Activated T-cell treated with anti-CD3 and anti-CD28 coated beads, Interleukin-2, amount 50 U/mL, for 72 hours (primary cell): ENCODE measurements at regions not wholly inside any gene's neighbourhood (a gene's known extent, or its start where the extent isn't known, plus 50 kb on each side); places are given as distances from the start of the nearest gene placed in this dataset.

ENCODE experiments used
- ATAC-seq, 2 donors: fragments of 150-1000 bp; cut with Tn5 transposase; replicated peaks in 1 of 2; 2 replicates each; pipeline ENCODE4 v1.10.0; 2021; ENCODE audit warnings: moderate library complexity in 2 of 2, mild to moderate bottlenecking in 1 of 2
- DNase-seq, 2 donors: peaks; one replicate each; pipeline ENCODE4 v3.0.0; 2021 to 2022; ENCODE audit warnings: mixed read lengths in 1 of 2
- H3K27ac Mint-ChIP-seq: one replicate; pipeline ENCODE4 v1.8.0; 2022; ENCODE audit warnings: mild to moderate bottlenecking, moderate library complexity, mixed read lengths
- H3K27me3 Mint-ChIP-seq: one replicate; pipeline ENCODE4 v1.8.0; 2022; ENCODE audit warnings: low read depth, mixed read lengths
- H3K36me3 Mint-ChIP-seq, 2 donors: one replicate each; pipeline ENCODE4 v1.8.0; 2022; ENCODE audit warnings: mixed read lengths in 2 of 2, mild to moderate bottlenecking in 1 of 2; ENCODE audit not compliant: insufficient read depth in 2 of 2
- H3K4me1 Mint-ChIP-seq: one replicate; pipeline ENCODE4 v1.8.0; 2022; ENCODE audit warnings: low read depth, mixed read lengths
- H3K4me3 Mint-ChIP-seq, 2 donors: one replicate each; pipeline ENCODE4 v1.8.0; 2022; ENCODE audit warnings: mild to moderate bottlenecking in 2 of 2, mixed read lengths in 2 of 2, moderate library complexity in 2 of 2
- H3K9me3 Mint-ChIP-seq, 2 donors: one replicate each; pipeline ENCODE4 v1.8.0; 2022; ENCODE audit warnings: mixed read lengths in 2 of 2

DNA sequence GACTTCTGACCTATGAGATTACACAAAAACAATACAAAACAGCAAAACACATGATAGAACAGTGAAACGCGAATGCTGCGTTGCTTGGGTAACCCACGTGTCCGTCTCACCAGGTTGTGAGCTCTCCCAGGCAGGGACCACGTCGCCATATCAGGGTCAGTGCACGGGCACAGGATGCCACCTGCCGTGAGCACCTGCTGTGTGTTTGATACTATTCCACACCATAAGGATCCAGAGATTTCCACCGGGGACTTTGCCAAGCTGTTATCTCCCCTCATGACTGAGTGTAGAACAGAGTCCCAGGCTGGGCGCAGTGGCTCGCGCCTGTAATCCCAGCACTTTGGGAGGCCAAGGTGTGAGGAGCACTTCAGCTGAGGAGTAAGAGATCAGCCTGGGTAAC, 288.0 kb downstream of the BMP7 start:
- no peak for ATAC-seq
- H3K4me1 Mint-ChIP-seq, result no peaks in the 10 kb centered on the region

DNA sequence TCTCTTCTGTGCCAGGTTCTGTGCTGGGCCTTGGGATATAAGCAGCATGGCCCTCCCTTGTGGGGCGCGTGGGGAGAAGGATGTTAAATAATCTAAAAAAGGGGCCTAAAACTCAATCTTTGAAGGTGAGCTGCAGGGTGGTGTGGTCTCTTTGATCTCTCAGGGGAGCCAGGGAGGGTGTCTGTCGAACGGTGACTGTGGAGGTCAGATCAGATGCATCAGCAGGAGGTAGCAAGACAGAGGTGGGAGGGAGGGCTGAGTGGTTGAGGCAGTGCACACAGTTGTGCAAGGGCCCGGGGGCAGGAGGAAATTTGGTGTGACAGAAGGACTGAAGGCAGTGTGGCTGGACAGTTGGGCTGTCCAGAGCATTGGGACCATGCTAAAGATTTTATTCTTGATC, 287.3 kb downstream of the BMP7 start:
- peaks cover 27% of the 10 kb centered on the region for H3K27me3 Mint-ChIP-seq
- H3K36me3 Mint-ChIP-seq, result no peaks in the 10 kb centered on the region
- H3K4me3 Mint-ChIP-seq, result no peak overlapping the region
- DNase-seq (no peak), ATAC-seq (no peak)
- H3K9me3 Mint-ChIP-seq, result peaks cover under 1% of the 10 kb centered on the region in 2 donors
- no peak overlapping the region for H3K27ac Mint-ChIP-seq
- no peaks in the 10 kb centered on the region for H3K4me1 Mint-ChIP-seq

More for the DNA sequence above, 288.0 kb downstream of the BMP7 start:
- no peak for DNase-seq
- H3K27me3 Mint-ChIP-seq, result peaks cover 33% of the 10 kb centered on the region
- no peaks in the 10 kb centered on the region for H3K9me3 Mint-ChIP-seq
- no peak overlapping the region for H3K27ac Mint-ChIP-seq
- no peaks in the 10 kb centered on the region for H3K36me3 Mint-ChIP-seq
- H3K4me3 Mint-ChIP-seq, result no peak overlapping the region

DNA sequence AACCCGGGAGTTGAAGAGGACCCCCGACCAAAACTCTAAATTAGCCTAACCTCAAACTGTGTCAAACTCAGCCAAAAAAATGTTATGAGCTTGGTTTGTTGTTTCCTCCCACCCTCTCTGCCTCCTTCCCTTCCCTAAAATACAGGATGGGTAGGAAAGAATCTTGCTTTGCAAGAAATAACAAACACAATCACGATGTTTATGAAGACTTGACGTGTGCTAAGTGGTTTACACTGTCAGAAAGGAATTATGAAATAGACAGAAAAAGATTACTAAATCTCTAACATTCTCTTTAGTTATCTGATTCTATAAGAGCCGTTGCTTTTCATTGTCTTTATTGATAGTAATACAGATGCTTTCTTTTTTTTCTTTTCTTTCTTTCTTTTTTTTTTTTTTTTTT, 285.1 kb downstream of the BMP7 start:
- ATAC-seq (no peak), DNase-seq (no peak)
- Mint-ChIP-seq H3K36me3 (peaks cover 0 to 1% of the 10 kb centered on the region in 2 donors), H3K27me3 (peaks cover 7% of the 10 kb centered on the region), H3K27ac (no peak overlapping the region), H3K4me3 (no peak overlapping the region), H3K4me1 (no peaks in the 10 kb centered on the region), H3K9me3 (peaks cover 3 to 8% of the 10 kb centered on the region in 2 donors)

DNA sequence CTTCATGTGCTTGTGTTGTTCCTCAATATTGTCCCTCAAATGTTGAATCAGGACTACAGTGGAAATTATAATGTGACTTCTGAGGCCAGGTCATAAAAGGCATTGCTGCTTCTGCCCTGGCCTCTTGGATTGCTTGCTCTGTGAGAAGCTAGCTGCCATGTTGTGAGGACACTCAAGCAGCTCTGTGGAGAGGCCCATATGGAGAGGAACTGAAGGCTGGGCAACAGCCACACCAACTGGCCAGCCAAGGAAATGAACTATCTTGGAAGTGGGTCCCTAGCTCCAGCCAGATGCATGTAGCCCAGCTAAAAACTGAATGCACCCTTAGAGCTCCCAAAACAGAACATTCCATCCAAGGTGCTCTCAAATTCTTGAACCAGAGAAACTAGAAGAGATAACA, 282.6 kb downstream of the BMP7 start:
- H3K27ac Mint-ChIP-seq, result no peak overlapping the region
- H3K36me3 Mint-ChIP-seq, result peaks cover 0 to 1% of the 10 kb centered on the region in 2 donors

DNA sequence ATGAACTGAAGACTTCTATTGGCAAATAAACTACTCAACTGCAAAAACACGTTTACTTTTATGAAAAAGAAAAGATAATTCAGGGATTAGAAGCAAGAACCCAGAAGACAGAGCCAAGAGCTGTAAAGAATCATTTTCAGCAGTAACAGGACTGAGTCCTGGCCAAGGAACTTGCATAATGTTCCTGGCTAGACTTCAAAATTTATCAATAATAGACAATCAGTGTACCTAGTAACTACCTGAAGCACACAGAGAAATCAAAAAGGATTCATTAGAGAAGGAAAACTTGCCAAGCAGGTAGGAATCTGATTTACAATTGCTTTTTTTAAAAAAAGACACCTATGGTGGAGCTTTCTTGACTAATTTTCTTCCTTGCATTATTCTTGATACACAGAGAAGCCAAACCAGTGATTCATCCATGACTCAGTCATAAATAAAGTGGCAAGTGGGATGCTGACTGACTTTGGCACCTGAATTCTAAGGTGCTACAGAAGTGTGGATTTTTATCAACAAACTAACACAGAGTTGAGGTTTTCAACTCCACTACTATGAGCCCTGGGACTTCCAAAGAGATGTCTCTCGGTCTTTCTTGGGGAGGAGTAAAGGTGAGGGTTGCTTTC, 281.3 kb downstream of the BMP7 start:
- H3K27ac Mint-ChIP-seq, result no peak overlapping the region
- no peaks in the 10 kb centered on the region for H3K27me3 Mint-ChIP-seq
- DNase-seq, result no peak
- H3K4me3 Mint-ChIP-seq, result no peak overlapping the region
- no peaks in the 10 kb centered on the region for H3K4me1 Mint-ChIP-seq
- H3K36me3 Mint-ChIP-seq, result peaks cover 0 to 1% of the 10 kb centered on the region in 2 donors
- H3K9me3 Mint-ChIP-seq, result peaks cover 3 to 8% of the 10 kb centered on the region in 2 donors
- no peak for ATAC-seq

More for the DNA sequence above, 282.6 kb downstream of the BMP7 start:
- ATAC-seq (no peak), DNase-seq (no peak)
- H3K27me3 Mint-ChIP-seq, result no peaks in the 10 kb centered on the region
- peaks cover 3 to 8% of the 10 kb centered on the region in 2 donors for H3K9me3 Mint-ChIP-seq
- no peak overlapping the region for H3K4me3 Mint-ChIP-seq
- H3K4me1 Mint-ChIP-seq, result no peaks in the 10 kb centered on the region

DNA sequence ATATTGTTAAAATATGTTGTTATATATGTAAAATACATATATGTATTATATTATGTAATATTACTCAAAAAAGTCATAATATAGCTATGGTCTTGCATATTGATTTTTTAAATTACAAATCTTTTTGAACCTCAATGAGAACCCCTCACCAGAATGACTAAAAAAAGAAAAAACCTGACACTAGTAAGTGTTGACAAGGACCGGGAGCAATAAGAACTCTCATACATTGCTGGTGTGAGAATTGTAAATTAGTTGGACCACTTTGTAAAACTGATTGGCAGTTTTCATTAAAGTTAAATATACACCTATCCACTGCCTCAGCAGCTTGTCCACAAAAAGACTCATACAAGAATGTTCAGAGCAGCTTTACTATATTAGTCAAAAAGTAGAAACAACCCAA, 280.0 kb downstream of the BMP7 start:
- no peak overlapping the region for H3K27ac Mint-ChIP-seq
- H3K4me3 Mint-ChIP-seq, result no peak overlapping the region
- H3K27me3 Mint-ChIP-seq, result peaks cover 8% of the 10 kb centered on the region
- peaks cover 3 to 8% of the 10 kb centered on the region in 2 donors for H3K9me3 Mint-ChIP-seq
- H3K36me3 Mint-ChIP-seq, result peaks cover 0 to 1% of the 10 kb centered on the region in 2 donors
- DNase-seq (no peak), ATAC-seq (no peak)
- no peaks in the 10 kb centered on the region for H3K4me1 Mint-ChIP-seq

DNA sequence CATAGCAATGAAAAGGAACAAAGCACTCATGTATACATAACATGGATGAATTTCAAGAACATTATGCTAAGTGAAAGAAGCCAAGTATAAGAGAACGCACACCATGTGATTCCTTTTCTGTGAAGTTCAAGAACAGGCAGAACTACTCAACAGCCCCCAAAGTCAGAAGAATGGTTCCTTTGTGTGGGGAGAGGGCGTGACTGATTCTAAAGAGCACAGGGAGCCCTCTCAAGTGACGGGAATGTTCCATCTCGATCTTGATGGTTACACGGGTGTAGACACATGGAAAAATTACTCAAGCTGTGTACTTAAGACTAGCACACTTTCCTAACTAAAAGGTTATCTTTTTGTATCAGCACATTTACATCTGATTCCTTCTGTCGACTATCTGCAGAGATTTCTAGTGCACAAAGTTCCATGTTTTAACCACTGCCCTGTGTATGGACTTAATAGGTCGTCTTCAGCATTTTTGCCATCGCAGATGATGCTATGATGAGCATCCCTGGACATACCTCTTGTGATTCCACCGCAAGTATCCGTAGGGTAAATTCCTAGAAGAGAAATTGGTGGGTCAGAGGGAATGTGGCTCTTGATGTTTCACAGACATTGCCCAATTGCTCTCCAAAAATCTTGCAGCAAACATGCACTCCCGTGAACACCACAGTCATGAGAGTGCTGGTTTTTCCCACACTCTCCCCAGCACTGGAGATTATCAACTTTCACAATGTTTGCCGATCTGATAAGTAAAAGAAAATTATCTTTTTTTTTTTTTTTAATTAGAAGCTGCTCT, 279.3 kb downstream of the BMP7 start:
- no peak overlapping the region for H3K4me3 Mint-ChIP-seq

DNA sequence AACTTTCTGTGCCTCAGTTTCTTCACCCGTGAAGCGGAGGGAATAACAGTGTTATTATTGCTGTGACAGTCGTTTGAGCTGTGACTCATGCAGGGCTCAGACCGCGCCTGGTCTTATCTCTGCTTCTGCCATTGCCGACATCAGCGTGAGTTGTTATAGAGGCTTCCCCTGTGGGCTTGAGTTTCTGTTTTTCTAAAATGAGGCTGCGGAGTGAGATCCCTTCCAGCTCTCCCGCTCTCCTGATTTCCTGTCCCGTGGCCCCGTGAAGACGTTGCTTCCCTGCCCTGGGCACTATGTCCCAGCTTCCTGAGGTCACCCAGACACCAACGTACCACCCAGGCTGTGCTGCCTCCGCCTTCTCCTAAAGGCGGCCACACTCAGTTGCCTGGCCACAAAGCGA, 278.5 kb downstream of the BMP7 start:
- DNase-seq (no peak), ATAC-seq (no peak)
- Mint-ChIP-seq H3K9me3 (peaks cover 3 to 8% of the 10 kb centered on the region in 2 donors), H3K27me3 (peaks cover 8% of the 10 kb centered on the region), H3K27ac (no peak overlapping the region), H3K4me3 (no peak overlapping the region), H3K36me3 (peaks cover 0 to 1% of the 10 kb centered on the region in 2 donors), H3K4me1 (no peaks in the 10 kb centered on the region)

More for the DNA sequence above, 279.3 kb downstream of the BMP7 start:
- peaks cover 0 to 1% of the 10 kb centered on the region in 2 donors for H3K36me3 Mint-ChIP-seq
- peaks cover 3 to 8% of the 10 kb centered on the region in 2 donors for H3K9me3 Mint-ChIP-seq
- H3K27ac Mint-ChIP-seq, result no peak overlapping the region
- no peak for DNase-seq
- ATAC-seq, result no peak
- H3K4me1 Mint-ChIP-seq, result no peaks in the 10 kb centered on the region
- peaks cover 8% of the 10 kb centered on the region for H3K27me3 Mint-ChIP-seq

DNA sequence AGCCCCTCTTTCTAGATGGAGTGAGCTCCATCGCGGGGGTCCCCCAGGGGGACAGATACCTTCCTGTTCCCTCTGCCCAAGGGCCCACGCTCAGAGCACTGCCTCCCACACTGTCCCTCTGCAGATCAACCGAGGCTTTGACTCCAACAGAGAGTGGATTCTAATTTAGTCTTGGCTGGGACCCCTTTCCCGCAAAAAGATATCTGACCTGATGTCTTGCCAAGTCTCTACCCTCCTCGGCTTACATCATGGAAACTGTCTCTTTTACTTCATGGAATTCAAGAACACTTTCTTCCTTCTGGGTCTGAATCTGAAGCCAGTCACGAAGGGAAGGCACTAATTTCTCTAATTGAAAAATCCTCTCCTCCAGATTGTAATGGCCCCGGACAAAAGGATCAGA, 278.0 kb downstream of the BMP7 start:
- Mint-ChIP-seq H3K27ac (no peak overlapping the region), H3K4me3 (no peak overlapping the region), H3K4me1 (no peaks in the 10 kb centered on the region), H3K9me3 (peaks cover 3 to 8% of the 10 kb centered on the region in 2 donors), H3K36me3 (peaks cover 0 to 1% of the 10 kb centered on the region in 2 donors), H3K27me3 (peaks cover 8% of the 10 kb centered on the region)
- DNase-seq (no peak), ATAC-seq (no peak)

DNA sequence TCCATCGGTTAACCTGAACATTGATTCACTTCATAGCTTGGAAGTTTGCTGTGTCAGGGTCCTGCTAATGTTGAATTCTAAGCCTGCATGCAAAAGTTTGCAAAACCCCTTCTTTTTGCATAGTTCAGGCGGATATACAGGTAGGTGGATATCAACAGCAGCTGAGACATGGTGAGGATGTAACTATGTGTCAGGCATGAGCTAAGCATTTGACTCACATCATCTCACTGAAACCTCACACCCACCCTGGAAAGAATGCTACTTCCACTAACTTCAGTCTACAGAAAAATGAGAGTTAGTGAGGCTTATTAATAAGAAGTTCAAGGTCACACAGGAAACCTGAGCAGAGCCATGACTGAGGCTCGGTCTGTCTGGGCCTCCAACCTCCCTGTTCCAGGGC, 276.9 kb downstream of the BMP7 start:
- no peaks in the 10 kb centered on the region for H3K4me1 Mint-ChIP-seq
- H3K9me3 Mint-ChIP-seq, result peaks cover 0 to 4% of the 10 kb centered on the region in 2 donors
- no peak overlapping the region for H3K4me3 Mint-ChIP-seq
- peaks cover 0 to 1% of the 10 kb centered on the region in 2 donors for H3K36me3 Mint-ChIP-seq
- DNase-seq (no peak), ATAC-seq (peak in 1 of 2 donors; percentile 17)
- H3K27ac Mint-ChIP-seq, result no peak overlapping the region
- H3K27me3 Mint-ChIP-seq, result peaks cover 8% of the 10 kb centered on the region

DNA sequence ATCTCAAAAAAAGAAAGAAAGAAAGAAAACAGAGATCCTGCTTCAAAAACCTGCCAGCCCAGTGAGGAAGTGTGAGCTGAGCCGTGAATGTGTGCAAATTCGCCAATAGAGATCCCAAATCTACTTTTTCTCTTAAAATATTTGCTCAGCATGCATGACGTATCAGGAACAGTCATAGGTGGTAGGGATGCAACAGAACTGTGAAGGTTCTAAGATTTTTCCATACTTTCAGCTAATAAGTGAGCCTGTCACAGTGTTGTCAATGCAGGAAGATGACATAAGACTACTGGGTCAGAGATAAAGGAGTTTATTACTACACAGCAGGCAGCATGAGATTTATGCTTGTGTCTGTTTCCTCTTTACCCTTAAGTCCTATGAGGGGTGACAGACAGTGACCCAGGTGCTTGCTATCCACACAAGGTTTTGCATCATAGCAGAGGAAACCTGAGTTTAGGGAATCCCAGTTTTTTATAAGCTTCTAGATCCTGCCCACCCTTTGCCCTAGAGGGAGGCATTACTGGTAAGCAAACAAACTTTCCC, 273.4 kb downstream of the BMP7 start:
- peaks cover 8% of the 10 kb centered on the region for H3K27me3 Mint-ChIP-seq
- H3K4me3 Mint-ChIP-seq, result no peak overlapping the region
- ATAC-seq (no peak), DNase-seq (no peak)
- H3K36me3 Mint-ChIP-seq, result no peaks in the 10 kb centered on the region
- H3K9me3 Mint-ChIP-seq, result no peaks in the 10 kb centered on the region
- H3K27ac Mint-ChIP-seq, result no peak overlapping the region
- H3K4me1 Mint-ChIP-seq, result no peaks in the 10 kb centered on the region

DNA sequence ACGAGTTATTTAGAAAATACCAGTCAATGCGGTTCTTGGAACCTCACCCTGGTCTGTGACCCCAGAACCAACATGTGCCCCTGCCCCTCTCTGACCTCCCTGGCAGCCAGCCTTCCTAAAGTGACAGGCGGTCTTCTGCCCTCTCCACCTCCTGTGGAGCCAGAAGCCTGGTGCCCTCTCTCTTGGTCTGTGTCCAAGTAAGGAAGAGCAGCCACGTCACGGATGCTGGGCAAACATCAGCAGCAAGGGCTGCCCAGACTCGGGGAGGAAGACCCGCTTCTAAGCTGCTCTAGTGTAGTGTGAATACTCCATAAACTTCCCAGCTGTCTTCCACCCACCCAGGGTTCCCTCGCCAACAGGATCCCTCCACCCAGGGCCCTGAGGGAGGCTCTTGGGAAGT, 272.4 kb downstream of the BMP7 start:
- DNase-seq (no peak), ATAC-seq (no peak)
- Mint-ChIP-seq H3K4me1 (no peaks in the 10 kb centered on the region), H3K36me3 (no peaks in the 10 kb centered on the region), H3K27ac (no peak overlapping the region), H3K9me3 (peaks cover 0 to 4% of the 10 kb centered on the region in 2 donors), H3K27me3 (peaks cover 8% of the 10 kb centered on the region), H3K4me3 (no peak overlapping the region)

DNA sequence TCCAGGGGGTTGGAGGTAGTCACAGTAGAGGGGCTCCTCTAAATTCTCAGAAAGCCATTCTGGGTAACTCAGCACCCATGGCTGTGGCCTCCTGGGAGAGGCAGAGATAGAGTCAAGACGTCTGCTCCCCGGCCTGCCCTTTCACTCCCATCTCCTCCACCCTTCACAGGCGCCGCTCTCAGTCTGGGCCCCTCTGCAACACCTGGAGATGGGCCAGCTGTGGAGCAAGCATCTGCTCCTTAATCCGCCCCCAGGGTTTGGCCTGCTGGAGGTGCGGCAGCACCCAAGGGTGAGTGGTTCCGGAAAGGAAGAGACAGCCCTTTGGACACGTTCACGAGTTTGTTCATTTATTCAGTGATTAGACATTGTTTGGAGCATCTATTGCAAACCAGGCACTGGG, 271.3 kb downstream of the BMP7 start:
- no peaks in the 10 kb centered on the region for H3K36me3 Mint-ChIP-seq
- H3K4me1 Mint-ChIP-seq, result no peaks in the 10 kb centered on the region
- peaks cover 8% of the 10 kb centered on the region for H3K27me3 Mint-ChIP-seq
- no peak overlapping the region for H3K4me3 Mint-ChIP-seq
- DNase-seq, result no peak
- ATAC-seq, result no peak
- H3K27ac Mint-ChIP-seq, result no peak overlapping the region
- H3K9me3 Mint-ChIP-seq, result peaks cover 0 to 4% of the 10 kb centered on the region in 2 donors
